ENCODE measurements at regions not wholly inside any gene's neighbourhood (a gene's known extent, or its start where the extent isn't known, plus 50 kb on each side); places are given as distances from the start of the nearest gene placed in this dataset.

- FAIRE-seq = no peak
- TF ChIP-seq RARB (CRISPR knock-in tag; IDR thresholded peaks at IDR 0.05) (no peak), MYC (IDR thresholded peaks at IDR 0.05; ENCODE audit: borderline replicate concordance, low read length) (no peak), REST (IDR thresholded peaks at IDR 0.05) (no peak), FOSB (CRISPR knock-in tag; IDR thresholded peaks at IDR 0.05) (no peak), HES2 (IDR thresholded peaks at IDR 0.05) (no peak), CTCF (IDR thresholded peaks at IDR 0.05) (no peak), HOXB5 (CRISPR knock-in tag; IDR thresholded peaks at IDR 0.05) (no peak), JUN (IDR thresholded peaks at IDR 0.05) (no peak), HMGXB4 (CRISPR knock-in tag; IDR thresholded peaks at IDR 0.05; ENCODE audit: borderline replicate concordance) (no peak), ZC3H11A (IDR thresholded peaks at IDR 0.05) (no peak), E2F6 (IDR thresholded peaks at IDR 0.05; ENCODE audit: borderline replicate concordance, low read depth) (no peak), EP300 (IDR thresholded peaks at IDR 0.05) (no peak), MAX (IDR thresholded peaks at IDR 0.05) (no peak), HEYL (CRISPR knock-in tag; IDR thresholded peaks at IDR 0.05) (no peak), EHMT2 (IDR thresholded peaks at IDR 0.05; ENCODE audit: low read depth) (no peak), EHF (CRISPR knock-in tag; IDR thresholded peaks at IDR 0.05) (no peak), CBX8 (IDR thresholded peaks at IDR 0.05) (no peak), SREBF2 (IDR thresholded peaks at IDR 0.05) (no peak)
- H3K9me3 ChIP-seq = no peaks in the 10 kb centered on the region
- no peak overlapping the region for H3K4me3 ChIP-seq
- ChIA-PET CTCF (interaction anchor here (1.2 kb wide), 1 partner anchor 62 kb away, joined by 3 read pairs; no protein-coding TSS in a partner anchor), POLR2A (no interaction called here)
- no peak overlapping the region for H3K27ac ChIP-seq
- no peak for DNase-seq (ENCODE audit: low read depth in 1 of 2, low spot score in 1 of 2)
- no peak for ATAC-seq
- H3K4me2 ChIP-seq = no peak overlapping the region
- no peaks in the 10 kb centered on the region for H3K4me1 ChIP-seq
- WGBS (ENCODE audit: missing lambda C conversion rate) = 55% methylated on average over 10 of the region's 10 CpGs
Measured at GRCh38 chr6:167651318-167652041, 175.2 kb upstream of the AFDN start.
